Endodermal cell (in vitro differentiated cells): ENCODE measurements at regions not wholly inside any gene's neighbourhood (a gene's known extent, or its start where the extent isn't known, plus 50 kb on each side); places are given as distances from the start of the nearest gene placed in this dataset.
A peak's percentile ranks its signal among the peaks of the same experiment; 100 is the strongest.

Source experiments
- DNase-seq: peaks from one replicate; pipeline ENCODE4 v3.0.0-alpha.2; 2017
- H3K27ac ChIP-seq: 2 replicates; pipeline ENCODE4 v1.5.1; 2013; ENCODE audit warnings: mild to moderate bottlenecking, low read depth, low read length, moderate library complexity
- H3K27me3 ChIP-seq: 2 replicates; pipeline ENCODE4 v1.6.1; 2013; ENCODE audit warnings: mild to moderate bottlenecking, low read length, moderate library complexity; ENCODE audit not compliant: insufficient read depth, control insufficient read depth, poor library complexity, severe bottlenecking
- H3K36me3 ChIP-seq: 2 replicates; pipeline ENCODE4 v1.7.0; 2013; ENCODE audit warnings: mild to moderate bottlenecking, low read length, moderate library complexity; ENCODE audit not compliant: control insufficient read depth, insufficient read depth
- H3K4me1 ChIP-seq: one replicate; pipeline ENCODE4 v1.7.0; 2013; ENCODE audit warnings: low read length; ENCODE audit not compliant: control insufficient read depth, insufficient read depth
- H3K4me3 ChIP-seq: 2 replicates; pipeline ENCODE4 v1.5.1; 2013; ENCODE audit warnings: mild to moderate bottlenecking, low read length, moderate library complexity
- H3K9ac ChIP-seq: 2 replicates; pipeline ENCODE4 v1.6.1; 2013; ENCODE audit warnings: mild to moderate bottlenecking, low read length, moderate library complexity; ENCODE audit not compliant: poor library complexity, severe bottlenecking; ENCODE audit errors: extremely low read depth
- H3K9me3 ChIP-seq: 2 replicates; pipeline ENCODE4 v1.6.1; 2013; ENCODE audit warnings: mild to moderate bottlenecking, low read length, moderate library complexity; ENCODE audit not compliant: control insufficient read depth
- H3K27ac Mint-ChIP-seq: 2 replicates; pipeline ENCODE4 v1.8.0; 2020; ENCODE audit warnings: mixed read lengths
- H3K27me3 Mint-ChIP-seq: 2 replicates; pipeline ENCODE4 v1.8.0; 2021; ENCODE audit warnings: mild to moderate bottlenecking, mixed read lengths; ENCODE audit not compliant: insufficient read depth
- H3K36me3 Mint-ChIP-seq: 2 replicates; pipeline ENCODE4 v1.8.0; 2020; ENCODE audit warnings: low read depth, mixed read lengths
- H3K4me1 Mint-ChIP-seq: 2 replicates; pipeline ENCODE4 v1.8.0; 2020; ENCODE audit warnings: mixed read lengths
- H3K4me3 Mint-ChIP-seq: 2 replicates; pipeline ENCODE4 v1.8.0; 2020; ENCODE audit warnings: mild to moderate bottlenecking, moderate library complexity, mixed read lengths
- H3K9me3 Mint-ChIP-seq: 2 replicates; pipeline ENCODE4 v1.8.0; 2020; ENCODE audit warnings: mild to moderate bottlenecking, mixed read lengths
- CTCF ChIP-seq: fragments of 200-600 bp; sonication (generic); conservative IDR thresholded peaks from 2 replicates; pipeline ENCODE4 v1.5.0; 2021; ENCODE audit warnings: antibody characterized with exemption, mild to moderate bottlenecking
- WGBS, 2 experiments: methylation state at CpG; one replicate each; pipeline versions ENCODE4 v1.1.5 to v1.1.7; 2013; ENCODE audit warnings: missing lambda C conversion rate in 2 of 2, mixed read lengths in 1 of 2; ENCODE audit not compliant: insufficient coverage in 1 of 2, insufficient read length in 1 of 2; 5-methylcytosine and 5-hydroxymethylcytosine counted together

DNA sequence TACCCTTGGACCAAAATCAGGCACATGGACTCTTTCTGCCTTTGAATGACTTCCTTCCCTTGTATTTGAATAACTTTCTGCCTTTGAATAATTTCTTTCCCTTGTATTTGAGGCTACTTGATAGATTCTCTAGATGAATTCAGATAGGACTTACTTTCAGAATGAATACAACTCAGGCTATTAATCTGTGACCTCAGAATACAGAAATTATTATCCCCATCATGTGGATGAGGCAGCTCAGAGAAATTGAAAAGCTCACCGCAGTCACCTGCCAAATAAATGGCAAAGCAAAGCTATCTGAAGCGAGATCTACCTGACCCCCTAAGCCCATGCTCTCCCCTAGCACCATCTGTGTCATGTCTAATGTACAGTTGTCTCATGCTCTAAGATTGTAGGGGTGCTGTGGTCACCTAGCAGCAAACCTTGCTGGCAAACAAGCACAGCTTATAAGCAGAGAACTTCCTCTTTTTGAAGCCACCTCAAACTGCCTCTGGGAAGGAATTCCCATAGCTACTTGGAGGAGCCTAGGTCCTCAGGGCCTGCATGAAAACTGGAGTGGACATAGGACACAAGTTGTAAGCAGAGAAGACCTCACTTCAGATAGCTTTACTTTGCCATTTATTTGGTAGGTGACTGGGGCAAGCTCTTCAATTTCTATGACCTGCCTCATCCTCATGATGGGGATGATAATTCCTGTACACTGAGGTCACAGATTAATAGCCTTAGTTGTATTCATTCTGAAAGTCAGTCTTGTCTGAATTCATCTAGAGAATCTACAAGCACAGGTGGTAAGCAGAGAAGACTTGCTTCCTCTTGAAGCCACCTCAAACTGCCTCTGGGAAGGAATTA is 66.1 kb downstream of the FASLG start:
- Mint-ChIP-seq H3K36me3 (no peaks in the 10 kb centered on the region), H3K27me3 (no peaks in the 10 kb centered on the region), H3K9me3 (peaks cover 16% of the 10 kb centered on the region), H3K4me1 (no peaks in the 10 kb centered on the region), H3K4me3 (no peak overlapping the region), H3K27ac (no peak overlapping the region)
- H3K36me3 ChIP-seq, result no peaks in the 10 kb centered on the region
- peaks cover 17% of the 10 kb centered on the region for H3K9me3 ChIP-seq
- H3K9ac ChIP-seq, result no peak overlapping the region
- no peaks in the 10 kb centered on the region for H3K4me1 ChIP-seq
- WGBS, 2 experiments, result 96% methylated on average over 2 of the region's 2 CpGs; no CpG with 5 or more reads in 1 of the 2 experiments
- TF ChIP-seq CTCF, result no peak
- H3K27me3 ChIP-seq, result no peaks in the 10 kb centered on the region
- no peak overlapping the region for H3K4me3 ChIP-seq
- no peak for DNase-seq
- H3K27ac ChIP-seq, result no peak overlapping the region

GRCh38 chr1:172726740-172727139 is 67.8 kb downstream of the FASLG start:
- no peak for DNase-seq
- Mint-ChIP-seq H3K4me3 (no peak overlapping the region), H3K4me1 (no peaks in the 10 kb centered on the region), H3K27ac (no peak overlapping the region), H3K36me3 (no peaks in the 10 kb centered on the region), H3K9me3 (peaks cover 16% of the 10 kb centered on the region), H3K27me3 (no peaks in the 10 kb centered on the region)
- Histone ChIP-seq H3K27me3 (no peaks in the 10 kb centered on the region), H3K9me3 (peaks cover 17% of the 10 kb centered on the region), H3K4me3 (no peak overlapping the region), H3K36me3 (no peaks in the 10 kb centered on the region), H3K27ac (no peak overlapping the region), H3K9ac (no peak overlapping the region), H3K4me1 (no peaks in the 10 kb centered on the region)
- 84 to 100% methylated on average over 2 of the region's 2 CpGs for WGBS, 2 experiments
- peak; percentile 35 for TF ChIP-seq CTCF

- no peaks in the 10 kb centered on the region for H3K36me3 Mint-ChIP-seq
- H3K27me3 ChIP-seq, result no peaks in the 10 kb centered on the region
- peaks cover 17% of the 10 kb centered on the region for H3K9me3 ChIP-seq
- H3K27ac Mint-ChIP-seq, result no peak overlapping the region
- no peaks in the 10 kb centered on the region for H3K4me1 Mint-ChIP-seq
- no peak for DNase-seq
- no peak for TF ChIP-seq CTCF
- no peak overlapping the region for H3K4me3 Mint-ChIP-seq
- H3K36me3 ChIP-seq, result no peaks in the 10 kb centered on the region
- H3K27ac ChIP-seq, result no peak overlapping the region
- no peaks in the 10 kb centered on the region for H3K4me1 ChIP-seq
- no peak overlapping the region for H3K4me3 ChIP-seq
- H3K9me3 Mint-ChIP-seq, result peaks cover 16% of the 10 kb centered on the region
- 89 to 100% methylated on average over 2 to 7 of the region's 7 CpGs for WGBS, 2 experiments
- H3K27me3 Mint-ChIP-seq, result no peaks in the 10 kb centered on the region
- no peak overlapping the region for H3K9ac ChIP-seq
These were observed 68.5 kb downstream of the FASLG start for GRCh38 chr1:172727275-172727857.
